H1 (cell line): ENCODE measurements at regions not wholly inside any gene's neighbourhood (a gene's known extent, or its start where the extent isn't known, plus 50 kb on each side); places are given as distances from the start of the nearest gene placed in this dataset.

ENCODE experiments used
- BACH1 ChIP-seq: IDR thresholded peaks from 2 replicates; pipeline ENCODE4 v1.6.1; 2012; ENCODE audit warnings: low read length, improper control_type of control experiment
- BCL11A ChIP-seq, 2 experiments: IDR thresholded peaks; one replicate each; pipeline ENCODE4 v1.6.1; 2011; ENCODE audit warnings: low read depth in 2 of 2, low read length in 2 of 2, mild to moderate bottlenecking in 2 of 2
- CHD1 ChIP-seq: IDR thresholded peaks from 2 replicates; pipeline ENCODE4 v1.6.1; 2012; ENCODE audit warnings: low read depth, low read length, improper control_type of control experiment
- CHD7 ChIP-seq: fragments of 300-600 bp; sonication (generic); IDR thresholded peaks from 2 replicates; pipeline ENCODE4 v1.7.1; 2012; ENCODE audit warnings: low read length, moderate library complexity, mild to moderate bottlenecking, inconsistent platforms; ENCODE audit not compliant: insufficient replicate concordance
- EZH2 ChIP-seq: fragments of 200-600 bp; sonication (generic); IDR thresholded peaks from 2 replicates; pipeline ENCODE4 v1.7.1; 2012; ENCODE audit warnings: low read depth, mild to moderate bottlenecking, moderate library complexity, low read length, inconsistent platforms; ENCODE audit not compliant: severe bottlenecking
- HDAC2 ChIP-seq, 2 experiments: fragments of 300-600 bp in 1 of 2; sonication (generic) in 1 of 2; IDR thresholded peaks; 2 replicates each; pipeline ENCODE4 v1.6.1; 2011 to 2012; ENCODE audit warnings: low read depth in 2 of 2, low read length in 2 of 2, mild to moderate bottlenecking in 2 of 2, moderate library complexity in 2 of 2, borderline replicate concordance in 1 of 2, inconsistent platforms in 1 of 2
- KDM1A ChIP-seq: fragments of 200-600, 300-600 bp; sonication (generic); IDR thresholded peaks from 2 replicates; pipeline ENCODE4 v1.7.1; 2016; ENCODE audit warnings: mild to moderate bottlenecking, low read length, borderline replicate concordance
- PHF8 ChIP-seq: fragments of 200-600 bp; sonication (generic); conservative IDR thresholded peaks from 2 replicates; pipeline ENCODE4 v1.7.1; 2012; ENCODE audit warnings: low read depth, mild to moderate bottlenecking, inconsistent platforms, low read length, moderate library complexity
- RBBP5 ChIP-seq: IDR thresholded peaks from 2 replicates; pipeline ENCODE4 v1.7.1; 2012; ENCODE audit warnings: low read depth, mild to moderate bottlenecking, inconsistent platforms, low read length, moderate library complexity, borderline replicate concordance
- SRF ChIP-seq: IDR thresholded peaks from 2 replicates; pipeline ENCODE4 v1.6.1; 2011; ENCODE audit warnings: mild to moderate bottlenecking, low read depth, low read length, moderate library complexity
- TF ChIP-seq, protein P1 (sequence below): IDR thresholded peaks from 2 replicates; pipeline ENCODE4 v1.6.1; 2011; ENCODE audit warnings: low read depth, mild to moderate bottlenecking, low read length; ENCODE audit not compliant: insufficient read depth

GRCh38 chr2:126220331-126220730 is 435.6 kb upstream of the GYPC start (continued):
- TF ChIP-seq CHD7 (no peak), BCL11A (IDR thresholded peaks at IDR 0.05; ENCODE audit: low read depth in 2 of 2, low read length in 2 of 2) (no peak), KDM1A (no peak), CHD1 (no peak), HDAC2 (IDR thresholded peaks at IDR 0.05; ENCODE audit: borderline replicate concordance in 1 of 2, low read depth in 2 of 2, low read length in 2 of 2) (no peak), PHF8 (no peak), SRF (no peak), RBBP5 (no peak), EZH2 (no peak), BACH1 (no peak)
- TF ChIP-seq, protein P1, sequence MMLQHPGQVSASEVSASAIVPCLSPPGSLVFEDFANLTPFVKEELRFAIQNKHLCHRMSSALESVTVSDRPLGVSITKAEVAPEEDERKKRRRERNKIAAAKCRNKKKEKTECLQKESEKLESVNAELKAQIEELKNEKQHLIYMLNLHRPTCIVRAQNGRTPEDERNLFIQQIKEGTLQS, result no peak
